CMK (cell line): ENCODE measurements at regions not wholly inside any gene's neighbourhood (a gene's known extent, or its start where the extent isn't known, plus 50 kb on each side); places are given as distances from the start of the nearest gene placed in this dataset.
A peak's percentile ranks its signal among the peaks of the same experiment; 100 is the strongest.

Experiments
- DNase-seq: peaks from one replicate; pipeline ENCODE4 v3.0.0-alpha.2; 2010; ENCODE audit warnings: low read depth

- no peak for DNase-seq
These were observed 495.6 kb upstream of the ZEB2 start for GRCh38 chr2:145015561-145015960.

DNA sequence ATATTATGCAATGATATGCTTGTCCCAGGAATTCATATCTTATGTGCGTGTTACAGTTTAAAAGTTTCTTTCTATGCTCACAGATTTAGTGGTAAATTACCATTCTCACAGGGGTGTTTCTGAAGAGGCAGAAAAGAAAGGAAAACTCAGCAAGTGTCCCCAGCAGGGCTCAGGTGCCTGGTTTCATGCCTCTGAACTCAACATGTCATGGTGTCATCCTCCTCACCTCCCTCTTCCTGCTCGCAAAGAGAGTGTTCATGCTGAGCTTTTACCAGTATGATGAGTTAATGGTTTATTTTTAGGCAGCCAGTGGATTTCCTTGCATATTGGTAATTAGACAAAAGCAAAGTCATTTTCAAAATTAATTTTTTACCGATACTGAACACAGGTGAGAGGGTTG, 492.9 kb upstream of the ZEB2 start:
- no peak for DNase-seq

DNA sequence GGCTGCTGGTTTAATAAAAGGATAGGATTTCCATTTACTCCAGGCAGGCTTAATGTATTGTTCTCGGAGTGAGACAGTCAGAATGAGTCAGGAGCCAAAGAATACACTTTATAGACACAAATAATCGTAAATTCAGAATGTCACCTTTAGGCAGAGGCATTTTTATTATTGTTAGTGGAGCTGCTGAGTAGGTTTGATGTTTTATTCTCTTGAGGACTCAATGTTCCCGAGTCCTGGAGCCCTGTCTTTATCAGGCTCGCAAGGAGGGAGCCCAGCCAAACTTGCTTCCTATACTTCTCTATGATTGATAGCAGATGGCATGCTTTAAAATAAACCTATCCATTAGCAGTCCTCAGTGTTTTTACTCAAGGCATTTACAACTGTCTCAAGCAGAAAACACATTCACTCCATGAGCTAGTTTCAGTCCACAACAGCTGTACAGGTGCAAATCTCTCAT, 492.3 kb upstream of the ZEB2 start:
- no peak for DNase-seq

GRCh38 chr2:145010635-145011034, 490.7 kb upstream of the ZEB2 start:
- DNase-seq: no peak

DNA sequence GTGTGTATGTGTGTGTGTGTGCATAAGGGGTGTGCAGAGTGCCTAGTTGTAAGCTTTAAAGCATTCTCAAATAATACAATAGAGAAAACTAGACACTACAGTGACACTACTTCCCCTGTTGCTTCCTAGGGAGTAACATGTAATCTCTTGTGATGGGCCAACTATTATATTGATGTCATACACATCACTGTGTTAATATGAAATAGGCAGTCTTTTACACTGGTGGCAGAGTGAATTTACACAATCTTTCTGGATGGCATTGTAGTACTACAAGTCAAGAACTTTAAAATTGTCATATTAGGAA, 488.0 kb upstream of the ZEB2 start:
- DNase-seq: no peak

- DNase-seq: no peak
These were observed 487.4 kb upstream of the ZEB2 start for GRCh38 chr2:145007093-145007959.

GRCh38 chr2:145002624-145003023, 482.7 kb upstream of the ZEB2 start:
- no peak for DNase-seq

DNA sequence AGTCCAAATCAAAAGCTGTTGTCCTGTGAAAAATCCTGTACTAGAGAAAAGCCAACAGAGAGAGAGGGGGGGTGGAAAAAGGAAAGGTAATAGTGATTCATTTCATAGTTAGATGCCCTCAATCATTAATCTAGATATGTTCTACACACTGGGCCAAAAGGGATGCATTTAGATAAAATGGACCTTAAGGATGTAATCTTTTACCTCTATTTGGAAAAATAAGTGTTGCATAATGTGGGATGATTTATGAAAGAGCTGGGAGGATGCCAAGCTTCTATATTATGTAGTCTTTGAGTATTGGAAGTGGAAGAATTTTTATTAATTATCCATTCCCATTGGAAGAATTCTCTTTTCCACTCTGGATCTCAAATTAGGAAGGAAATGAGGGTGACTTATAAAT, 480.5 kb upstream of the ZEB2 start:
- no peak for DNase-seq

DNA sequence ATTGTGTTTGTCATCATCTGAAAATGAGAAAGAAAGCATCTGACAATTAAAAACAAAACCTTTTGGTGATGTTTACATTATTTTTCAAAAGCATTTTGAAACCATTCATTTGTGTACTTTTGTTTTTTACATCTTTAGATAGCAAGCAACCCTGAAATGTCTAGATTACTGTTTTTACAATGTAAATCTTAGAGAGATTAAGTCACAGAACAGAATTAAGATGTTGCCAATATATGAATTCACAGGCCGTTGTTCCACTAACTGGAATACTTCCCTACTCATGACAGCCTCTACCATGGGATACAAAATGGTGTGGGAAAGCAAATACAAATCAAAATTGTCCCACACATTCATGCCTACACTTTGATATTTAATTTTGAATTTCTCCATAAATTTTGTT, 480.0 kb upstream of the ZEB2 start:
- DNase-seq: no peak

DNA sequence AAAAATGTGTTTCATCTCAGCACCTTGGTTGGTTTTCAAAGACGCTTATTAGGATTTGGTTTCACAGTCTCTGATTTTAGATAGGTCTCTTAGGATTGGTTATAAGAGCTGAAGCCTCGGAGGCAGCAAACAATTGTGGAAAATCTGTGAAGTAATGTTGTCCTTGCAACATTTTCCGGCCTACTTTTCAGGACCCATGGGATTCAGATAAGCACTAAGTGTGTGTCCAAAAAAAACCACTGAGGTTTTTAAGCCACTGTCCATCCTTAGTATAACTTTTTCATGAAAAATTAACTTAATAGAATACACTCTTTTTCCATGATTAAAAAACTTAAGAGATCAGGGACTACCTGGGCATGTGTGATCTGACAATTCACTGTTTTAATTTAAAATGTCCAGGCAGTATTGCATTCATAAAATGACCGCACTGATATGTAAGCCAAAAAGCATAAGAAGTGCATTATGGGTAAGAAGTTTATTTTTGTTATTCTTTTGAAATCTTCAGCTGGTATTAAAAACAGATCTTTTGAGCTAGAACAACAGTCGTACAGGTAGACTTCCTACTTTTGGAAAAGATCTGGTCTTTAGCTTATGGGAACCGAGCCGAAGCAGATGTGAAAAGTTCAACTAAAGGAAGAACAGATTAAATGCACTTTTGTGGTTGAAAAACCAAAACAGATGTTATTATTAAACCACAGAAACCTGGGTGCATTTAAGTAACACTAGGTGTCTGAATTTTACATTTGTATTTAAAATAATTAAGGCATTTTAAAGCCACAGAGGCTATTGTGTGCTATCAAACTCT, 479.4 kb upstream of the ZEB2 start:
- no peak for DNase-seq

GRCh38 chr2:144998435-144998834, 478.5 kb upstream of the ZEB2 start:
- no peak for DNase-seq

DNA sequence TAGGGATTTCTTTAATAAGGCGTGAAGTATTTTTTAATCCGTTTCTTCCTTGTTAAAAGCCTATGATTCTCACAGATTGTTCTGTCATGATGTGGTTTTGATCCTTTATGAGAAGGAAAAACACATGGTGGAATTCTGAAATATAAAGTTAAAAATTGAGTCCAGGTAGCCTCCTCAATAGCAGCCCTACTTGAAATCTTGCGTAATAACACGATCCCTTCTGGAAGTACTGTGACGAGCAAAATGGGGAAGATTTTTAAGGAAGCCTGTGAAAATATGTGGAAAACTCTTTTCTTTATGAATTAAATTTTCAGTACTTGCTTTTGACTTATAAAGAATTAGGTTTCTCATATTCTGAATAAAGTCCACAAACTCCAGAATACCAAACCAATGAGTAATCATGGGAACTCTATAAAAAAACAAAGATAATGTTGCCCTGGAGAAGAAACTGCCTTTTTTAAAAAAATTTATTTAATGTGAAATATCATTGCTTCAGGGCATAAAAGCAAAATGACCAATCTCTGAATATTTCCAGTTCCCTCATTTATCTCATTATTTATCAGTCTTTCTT, 476.4 kb upstream of the ZEB2 start:
- DNase-seq: no peak

DNA sequence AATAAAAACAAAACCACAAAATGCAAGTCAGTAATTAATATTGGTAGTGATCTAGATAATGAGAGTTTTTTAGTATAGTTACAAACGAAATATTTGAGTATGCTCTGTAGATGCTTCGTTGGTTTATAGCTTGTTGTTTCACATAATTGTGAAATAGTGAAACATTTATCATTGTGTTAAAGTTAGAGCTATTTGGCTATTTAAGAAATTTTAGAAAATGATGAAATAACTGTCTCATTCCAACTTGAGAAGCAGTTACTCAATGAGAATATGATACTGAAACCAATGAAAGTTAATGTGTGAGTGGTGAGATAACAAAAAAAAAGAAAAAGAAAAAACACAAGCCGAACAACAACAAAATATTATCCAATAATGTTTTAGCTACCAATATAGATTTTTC, 475.6 kb upstream of the ZEB2 start:
- no peak for DNase-seq

DNA sequence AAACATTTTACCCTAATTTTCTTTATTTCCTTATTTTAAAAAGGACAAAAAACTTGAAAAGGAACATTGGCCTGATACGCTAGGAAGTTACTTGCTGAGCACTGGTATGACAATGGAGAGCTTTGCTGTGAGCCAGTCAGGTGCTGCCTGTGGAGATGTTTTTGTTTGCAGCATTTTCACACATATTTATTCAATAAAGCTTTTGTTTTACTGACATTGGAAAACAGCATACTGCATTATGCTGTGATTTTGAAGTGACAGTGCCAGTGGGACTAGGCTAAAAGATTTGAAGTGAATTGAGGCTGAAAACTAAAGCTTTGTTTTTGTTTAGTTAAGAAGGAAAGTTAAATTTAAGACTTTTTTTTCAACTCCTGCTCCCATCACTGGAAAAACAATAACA, 470.7 kb upstream of the ZEB2 start:
- no peak for DNase-seq

GRCh38 chr2:144989579-144990270, 469.8 kb upstream of the ZEB2 start:
- no peak for DNase-seq

- DNase-seq: no peak
These were observed 468.7 kb upstream of the ZEB2 start for GRCh38 chr2:144988591-144988990.

GRCh38 chr2:144986691-144987090, 466.8 kb upstream of the ZEB2 start:
- DNase-seq: peak; percentile 0

DNA sequence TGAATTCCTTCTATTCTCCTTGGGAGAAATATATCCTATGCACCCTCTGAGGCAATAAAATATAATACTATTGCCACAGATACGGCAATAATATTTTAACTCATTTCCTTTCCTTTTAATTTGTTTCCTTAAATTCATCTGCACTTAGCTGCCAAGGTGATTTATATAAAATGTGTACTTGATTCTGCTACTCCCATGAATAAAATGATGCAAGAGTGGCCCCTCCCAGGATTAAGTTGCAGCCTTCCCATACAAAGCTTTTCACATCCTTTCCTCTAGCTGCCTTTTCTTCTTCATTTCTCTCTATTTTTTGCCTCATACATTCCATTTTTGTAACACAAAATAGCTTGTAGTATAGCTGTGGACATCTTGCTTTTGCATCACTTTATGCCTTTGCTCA, 464.1 kb upstream of the ZEB2 start:
- DNase-seq: no peak

- no peak for DNase-seq
These were observed 463.2 kb upstream of the ZEB2 start for GRCh38 chr2:144983107-144983506.

DNA sequence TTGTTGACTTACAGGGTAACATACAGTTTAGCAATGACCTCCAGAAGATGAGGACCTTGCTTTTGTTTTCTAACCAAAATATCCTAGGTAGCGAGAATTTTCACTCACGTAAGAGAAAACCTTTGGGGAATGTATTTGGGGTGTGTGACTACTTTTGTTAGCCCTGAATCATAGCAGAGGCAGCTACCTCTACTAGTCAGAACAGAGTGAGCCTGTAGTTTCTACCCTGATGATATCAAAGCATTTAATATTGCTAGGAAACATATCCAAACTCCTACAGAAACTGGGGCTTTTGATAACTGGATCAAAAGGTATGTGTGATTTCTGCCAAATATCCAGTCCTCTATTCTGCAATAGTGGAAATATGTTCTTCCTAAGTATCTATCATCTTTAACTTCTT, 462.6 kb upstream of the ZEB2 start:
- DNase-seq: no peak

DNA sequence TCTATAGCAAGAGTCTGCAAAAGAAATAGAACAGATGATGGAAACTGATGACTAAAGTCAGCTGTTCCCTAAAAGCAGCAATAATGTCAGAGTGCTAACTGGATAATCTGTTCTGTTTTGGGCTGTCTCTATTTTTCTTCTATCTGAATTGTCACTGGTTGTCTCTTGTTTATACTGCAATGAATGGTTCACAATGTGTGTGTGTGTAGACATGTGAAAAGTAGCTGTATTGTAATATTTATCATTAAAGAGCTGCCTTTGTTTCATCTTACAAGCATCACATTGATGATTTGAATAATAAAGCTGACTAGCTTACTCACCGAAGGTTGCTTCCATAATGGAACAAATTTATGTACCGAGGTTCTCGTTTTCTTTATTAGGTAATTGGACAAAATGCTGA, 456.0 kb upstream of the ZEB2 start:
- no peak for DNase-seq

- no peak for DNase-seq
These were observed 452.8 kb upstream of the ZEB2 start for GRCh38 chr2:144972676-144973075.
